Gastrocnemius medialis (tissue), 4 donors: ENCODE measurements at regions not wholly inside any gene's neighbourhood (a gene's known extent, or its start where the extent isn't known, plus 50 kb on each side); places are given as distances from the start of the nearest gene placed in this dataset.

Experiments
- POLR2A ChIP-seq, 2 donors: fragments of 450-650 bp; IDR thresholded peaks; one replicate each; pipeline ENCODE4 v1.6.1; 2017; ENCODE audit warnings: antibody characterized with exemption in 2 of 2, mild to moderate bottlenecking in 2 of 2, moderate library complexity in 2 of 2
- TF ChIP-seq, protein P1 (sequence below), 5 experiments: fragments of 450-650 bp in 3 of 5; fragments of 200-600 bp in 2 of 5; sonication (generic) in 2 of 5; IDR thresholded peaks in 4 of 5; conservative IDR thresholded peaks in 1 of 5; 1 replicate in 4 of 5; 2 replicates in 1 of 5; pipeline ENCODE4 v1.5.1; 2016 to 2019; ENCODE audit warnings: antibody characterized with exemption in 5 of 5, mild to moderate bottlenecking in 3 of 5, moderate library complexity in 3 of 5

DNA sequence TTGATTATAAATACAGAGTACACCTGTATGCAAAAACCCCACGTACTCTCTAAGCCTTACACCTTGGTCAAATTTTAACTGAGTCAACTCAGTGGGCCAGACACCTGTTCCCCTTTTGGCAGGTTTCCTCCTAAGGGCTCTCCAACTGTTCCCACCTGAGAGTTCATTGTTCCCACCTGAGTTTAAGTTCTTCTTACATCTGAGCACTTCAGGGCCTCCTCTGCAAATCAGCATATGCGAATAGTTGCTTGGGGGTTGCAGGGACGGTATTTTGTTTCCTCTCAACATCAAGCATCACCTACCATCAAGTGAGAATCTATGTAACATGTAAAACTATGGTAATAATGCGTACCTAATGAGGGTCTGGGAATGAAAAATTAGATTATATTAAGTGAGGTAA, 300.0 kb downstream of the PIK3R1 start:
- TF ChIP-seq POLR2A (IDR thresholded peaks at IDR 0.05) = no peak
- TF ChIP-seq, protein P1, sequence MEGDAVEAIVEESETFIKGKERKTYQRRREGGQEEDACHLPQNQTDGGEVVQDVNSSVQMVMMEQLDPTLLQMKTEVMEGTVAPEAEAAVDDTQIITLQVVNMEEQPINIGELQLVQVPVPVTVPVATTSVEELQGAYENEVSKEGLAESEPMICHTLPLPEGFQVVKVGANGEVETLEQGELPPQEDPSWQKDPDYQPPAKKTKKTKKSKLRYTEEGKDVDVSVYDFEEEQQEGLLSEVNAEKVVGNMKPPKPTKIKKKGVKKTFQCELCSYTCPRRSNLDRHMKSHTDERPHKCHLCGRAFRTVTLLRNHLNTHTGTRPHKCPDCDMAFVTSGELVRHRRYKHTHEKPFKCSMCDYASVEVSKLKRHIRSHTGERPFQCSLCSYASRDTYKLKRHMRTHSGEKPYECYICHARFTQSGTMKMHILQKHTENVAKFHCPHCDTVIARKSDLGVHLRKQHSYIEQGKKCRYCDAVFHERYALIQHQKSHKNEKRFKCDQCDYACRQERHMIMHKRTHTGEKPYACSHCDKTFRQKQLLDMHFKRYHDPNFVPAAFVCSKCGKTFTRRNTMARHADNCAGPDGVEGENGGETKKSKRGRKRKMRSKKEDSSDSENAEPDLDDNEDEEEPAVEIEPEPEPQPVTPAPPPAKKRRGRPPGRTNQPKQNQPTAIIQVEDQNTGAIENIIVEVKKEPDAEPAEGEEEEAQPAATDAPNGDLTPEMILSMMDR (IDR thresholded peaks at IDR 0.05 in 4 of 5, conservative IDR thresholded peaks at IDR 0.05 in 1 of 5) = no peak
